ENCODE measurements at regions not wholly inside any gene's neighbourhood (a gene's known extent, or its start where the extent isn't known, plus 50 kb on each side); places are given as distances from the start of the nearest gene placed in this dataset.
"Not testable (repeated sequence)": the region's sequence is repeated elsewhere in the genome, so short reads cannot be mapped to it uniquely, and the experiment has no call there.

DNA sequence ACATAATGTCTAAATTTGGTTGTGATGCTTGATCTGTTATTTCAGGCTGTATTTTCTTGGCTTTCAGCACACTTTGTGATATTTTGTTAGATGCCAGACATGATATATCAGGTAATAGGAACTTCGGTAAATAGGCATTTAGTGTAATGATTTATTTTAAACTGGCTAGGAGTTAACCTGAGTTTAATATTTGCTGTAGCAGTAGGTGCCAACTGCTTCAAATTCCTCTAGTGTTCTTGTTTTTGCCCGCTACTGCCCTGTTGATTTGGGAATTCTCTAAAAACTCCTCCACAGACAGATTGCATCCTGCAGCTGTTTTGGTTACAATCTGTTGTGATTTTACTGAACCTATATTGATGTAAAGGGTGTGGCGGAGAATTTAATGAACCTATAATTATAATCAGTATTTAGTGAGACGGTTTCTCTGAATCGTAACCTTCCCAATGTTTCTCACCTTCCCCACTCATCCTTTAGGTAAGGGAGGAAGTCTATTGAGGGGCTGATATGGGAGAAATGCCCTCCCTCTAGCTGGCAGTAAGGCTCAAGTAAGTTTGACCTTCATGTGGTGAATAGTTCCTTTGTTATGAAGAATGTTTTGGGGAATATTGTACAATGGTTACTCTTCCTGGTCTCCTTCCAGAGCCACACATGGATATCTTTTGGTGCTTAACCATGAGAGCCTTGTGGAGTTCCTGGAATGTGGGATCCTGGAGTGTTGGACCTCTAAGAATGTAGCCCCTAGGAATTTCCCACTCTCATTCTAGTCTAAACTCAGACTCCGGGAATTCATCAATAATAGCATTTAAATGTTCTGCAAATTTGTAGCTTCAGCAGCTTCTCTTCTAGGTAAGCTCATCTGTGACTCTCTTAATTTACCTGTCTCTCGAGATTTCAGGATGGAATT, 634.1 kb downstream of the FSCB start:
- DNase-seq (ENCODE audit: low read depth, low spot score), result peak; percentile 85

DNA sequence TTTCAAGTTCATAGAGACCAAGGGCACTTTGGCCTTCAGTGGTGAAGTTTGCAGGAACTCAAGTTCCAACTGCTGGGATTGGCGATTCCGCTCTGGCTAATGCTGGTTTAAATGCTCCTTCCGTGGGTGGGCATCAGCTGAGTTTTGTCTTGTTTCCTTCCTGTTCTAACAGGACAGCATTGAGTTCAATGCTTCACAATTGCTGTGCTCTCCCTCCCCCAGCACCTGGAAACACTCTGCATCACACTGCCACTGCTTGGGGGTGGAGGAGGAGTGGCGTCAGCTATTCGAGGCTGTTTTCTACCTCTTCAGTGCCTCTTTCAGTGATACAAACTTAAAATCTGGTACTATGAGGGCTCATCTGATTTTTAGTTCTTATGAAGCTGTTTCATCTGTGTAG, 634.9 kb downstream of the FSCB start:
- DNase-seq (ENCODE audit: low read depth, low spot score), result peak; percentile 78

DNA sequence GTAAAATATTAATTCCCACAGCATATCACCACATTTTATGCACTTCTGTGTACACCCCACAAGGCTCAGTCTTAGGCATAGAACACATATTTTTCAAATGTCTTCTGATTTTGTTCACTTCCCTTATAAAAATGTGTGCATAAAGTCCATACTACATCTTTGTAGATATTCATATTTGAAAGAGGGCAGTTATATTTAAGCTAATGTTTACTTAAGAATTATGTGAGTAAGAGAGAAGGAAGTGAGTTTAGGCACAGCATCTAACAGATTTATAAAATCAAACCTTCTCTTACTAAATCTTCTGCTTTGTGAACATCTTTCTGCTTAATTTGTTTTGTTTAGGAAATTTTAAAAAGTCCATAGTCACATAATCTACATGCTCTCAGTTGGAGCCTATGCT, 648.1 kb downstream of the FSCB start:
- DNase-seq (ENCODE audit: low read depth, low spot score), result no peak

DNA sequence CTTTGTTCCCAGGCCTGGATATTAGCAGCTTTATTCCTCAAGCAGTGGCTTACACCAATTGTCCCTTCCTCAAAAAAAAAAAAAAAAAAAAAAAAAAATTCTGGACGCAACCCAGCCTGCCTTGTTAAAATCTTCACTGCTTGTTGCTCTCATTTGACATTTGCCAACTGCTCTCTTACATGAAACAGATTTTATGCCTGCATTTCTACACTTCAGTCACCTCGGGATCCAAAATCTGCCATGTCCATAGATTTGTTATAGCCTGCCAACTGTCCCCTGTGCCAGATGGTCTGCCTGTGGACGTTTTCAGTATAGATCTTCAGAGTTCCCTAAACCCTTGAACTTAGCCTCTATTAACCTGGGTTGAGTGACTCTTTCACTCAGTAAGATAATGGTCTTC, 651.5 kb downstream of the FSCB start:
- no peak for DNase-seq (ENCODE audit: low read depth, low spot score)

DNA sequence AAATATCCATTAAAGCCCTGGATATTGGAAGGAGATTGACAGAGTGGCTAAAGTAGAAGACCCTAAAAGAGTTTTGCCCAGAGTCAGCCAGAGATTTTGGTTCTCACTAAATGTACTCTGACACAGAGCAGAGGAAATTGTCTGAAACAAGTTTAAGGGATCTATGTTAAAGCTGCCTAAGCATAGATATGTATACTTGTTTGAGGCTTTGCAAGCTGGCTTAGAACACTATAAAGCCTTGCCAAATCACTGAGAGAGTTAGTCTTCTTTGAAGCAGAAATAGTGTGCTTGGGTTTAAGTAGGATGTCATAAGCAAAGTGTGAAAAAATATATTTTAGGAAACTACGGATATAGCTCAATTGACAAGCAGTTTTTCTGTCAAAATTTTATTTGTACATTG, 653.5 kb downstream of the FSCB start:
- no peak for DNase-seq (ENCODE audit: low read depth, low spot score)

DNA sequence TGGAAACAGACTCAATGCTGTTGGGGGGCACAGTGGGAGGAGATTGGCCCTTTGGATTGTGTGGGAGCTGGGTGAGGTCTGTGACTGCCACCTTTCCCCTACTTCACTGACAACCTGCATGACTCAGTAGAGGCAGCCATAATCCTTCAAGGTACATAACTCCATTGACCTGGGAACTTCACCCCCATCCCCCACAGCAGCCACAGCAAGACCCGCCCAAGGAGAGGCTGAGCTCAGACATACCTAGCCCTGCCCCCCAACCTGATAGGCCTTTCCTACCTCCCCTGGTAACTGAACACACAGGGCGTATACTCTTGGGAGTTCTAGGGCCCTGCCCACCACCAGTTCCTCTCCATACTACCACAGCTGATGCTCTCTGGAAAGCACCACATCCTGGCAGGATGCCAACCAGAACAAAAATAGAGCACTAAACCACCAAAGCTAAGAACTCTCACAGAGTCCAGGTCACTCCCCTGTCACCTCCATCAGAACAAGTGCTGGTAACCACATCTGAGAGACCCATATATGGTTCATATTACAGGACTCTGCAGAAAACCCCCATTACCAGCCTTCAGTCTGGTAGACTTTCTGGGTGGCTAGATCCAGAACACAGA, 703.9 kb downstream of the FSCB start:
- DNase-seq (ENCODE audit: low read depth, low spot score), result no peak

DNA sequence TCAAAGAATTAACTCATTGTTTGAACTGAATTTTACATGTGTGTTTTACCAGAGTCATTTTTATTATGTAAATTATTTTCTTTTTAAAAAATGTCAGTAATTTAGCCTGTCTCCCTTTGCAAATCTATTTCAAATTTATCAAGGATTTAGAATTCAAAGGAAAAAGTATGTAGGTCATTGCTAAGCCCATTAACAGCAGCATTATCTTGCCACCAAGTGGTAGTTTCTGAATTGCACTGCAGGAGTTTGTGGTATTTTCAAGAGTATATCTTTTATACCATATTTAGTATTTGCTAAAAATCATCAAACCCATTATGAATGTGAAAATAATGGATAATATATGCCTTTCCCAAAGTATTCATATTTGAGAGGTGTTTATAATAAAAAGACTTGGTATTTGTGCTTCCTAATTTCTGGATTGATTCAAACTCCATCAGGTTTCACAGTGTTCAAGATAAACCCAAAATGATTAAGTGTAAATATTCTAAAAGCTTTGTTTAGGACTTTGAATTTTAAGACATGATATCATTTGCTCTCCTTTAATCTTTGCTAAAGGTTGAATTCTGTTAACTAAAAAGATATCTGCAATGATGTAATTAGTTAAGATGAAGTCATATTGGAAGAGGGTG, 711.4 kb downstream of the FSCB start:
- DNase-seq (ENCODE audit: low read depth, low spot score), result no peak

DNA sequence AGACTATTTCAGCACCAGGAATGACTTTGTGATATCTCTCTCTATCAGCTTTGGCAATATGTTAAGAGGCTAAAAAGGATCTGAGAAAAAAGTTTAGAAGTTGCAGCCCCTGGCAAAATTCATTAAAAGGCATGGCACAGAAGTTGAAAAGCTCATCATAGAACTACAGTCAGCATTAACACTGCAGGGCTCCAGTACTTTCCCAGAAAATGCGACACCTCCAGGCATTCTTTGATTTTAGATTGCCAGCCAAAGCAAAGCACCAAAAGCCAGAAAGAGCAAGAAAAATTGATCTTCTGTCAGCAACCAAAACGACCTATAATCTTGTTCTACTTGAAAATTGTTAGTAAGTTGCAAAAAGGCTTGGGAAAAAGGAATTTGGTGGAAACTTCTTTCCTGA, 713.5 kb downstream of the FSCB start:
- DNase-seq (ENCODE audit: low read depth, low spot score), result no peak

DNA sequence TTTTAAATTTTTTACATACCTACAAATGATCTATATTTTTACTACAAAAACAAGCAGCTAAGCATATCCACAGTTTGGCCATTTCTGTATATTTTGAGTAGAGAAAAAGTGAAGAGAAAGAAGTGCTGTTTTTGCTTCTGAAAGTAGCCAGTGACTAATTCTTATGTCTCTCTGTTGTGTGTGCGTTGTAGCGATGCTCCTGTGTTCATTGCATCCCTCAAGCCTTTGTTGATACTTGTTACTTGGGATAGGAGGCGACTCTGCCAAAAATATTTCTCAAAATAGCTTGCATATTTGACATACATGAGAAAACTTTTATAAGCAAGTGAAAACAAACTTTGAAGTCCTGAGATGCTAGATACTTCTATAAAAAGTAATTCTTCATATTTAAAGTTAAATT, 714.1 kb downstream of the FSCB start:
- no peak for DNase-seq (ENCODE audit: low read depth, low spot score)

DNA sequence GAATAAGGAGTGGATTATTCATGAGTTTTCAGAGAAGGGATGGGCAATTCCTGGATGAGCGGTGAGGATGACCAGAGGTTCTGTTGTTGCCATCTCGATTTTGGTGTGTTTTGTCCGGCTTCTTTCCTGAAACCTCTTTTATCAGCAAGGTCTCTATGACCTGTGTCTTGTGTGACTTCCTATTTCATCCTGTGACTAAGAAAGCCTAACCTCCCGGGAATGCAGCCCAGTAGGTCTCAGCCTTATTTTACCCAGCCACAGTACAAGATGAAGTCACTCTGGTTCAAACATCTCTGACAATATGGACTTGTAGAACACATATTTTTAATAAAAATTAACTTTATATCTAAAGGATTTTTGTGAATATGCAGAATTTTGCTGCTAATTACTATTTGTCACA, 716.4 kb downstream of the FSCB start:
- no peak for DNase-seq (ENCODE audit: low read depth, low spot score)

DNA sequence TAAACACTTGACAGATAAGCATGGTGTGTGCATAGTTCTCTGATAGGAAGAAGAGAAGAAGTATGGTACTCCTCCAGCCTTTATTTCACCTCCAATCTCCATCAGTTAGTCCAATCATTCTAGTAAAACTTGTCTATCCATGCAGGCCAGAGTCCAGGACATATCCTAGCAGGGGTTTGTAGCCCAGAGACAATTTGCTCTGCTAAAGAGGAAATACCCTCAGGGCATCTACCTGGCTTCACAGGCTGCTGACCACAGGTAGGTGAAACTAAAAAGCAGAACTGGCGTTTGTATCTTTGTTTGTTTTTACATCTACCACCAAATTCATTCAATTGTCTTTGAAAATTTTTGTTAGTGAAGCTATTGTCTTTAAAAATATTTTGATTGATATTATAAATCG, 717.6 kb downstream of the FSCB start:
- DNase-seq (ENCODE audit: low read depth, low spot score), result no peak

DNA sequence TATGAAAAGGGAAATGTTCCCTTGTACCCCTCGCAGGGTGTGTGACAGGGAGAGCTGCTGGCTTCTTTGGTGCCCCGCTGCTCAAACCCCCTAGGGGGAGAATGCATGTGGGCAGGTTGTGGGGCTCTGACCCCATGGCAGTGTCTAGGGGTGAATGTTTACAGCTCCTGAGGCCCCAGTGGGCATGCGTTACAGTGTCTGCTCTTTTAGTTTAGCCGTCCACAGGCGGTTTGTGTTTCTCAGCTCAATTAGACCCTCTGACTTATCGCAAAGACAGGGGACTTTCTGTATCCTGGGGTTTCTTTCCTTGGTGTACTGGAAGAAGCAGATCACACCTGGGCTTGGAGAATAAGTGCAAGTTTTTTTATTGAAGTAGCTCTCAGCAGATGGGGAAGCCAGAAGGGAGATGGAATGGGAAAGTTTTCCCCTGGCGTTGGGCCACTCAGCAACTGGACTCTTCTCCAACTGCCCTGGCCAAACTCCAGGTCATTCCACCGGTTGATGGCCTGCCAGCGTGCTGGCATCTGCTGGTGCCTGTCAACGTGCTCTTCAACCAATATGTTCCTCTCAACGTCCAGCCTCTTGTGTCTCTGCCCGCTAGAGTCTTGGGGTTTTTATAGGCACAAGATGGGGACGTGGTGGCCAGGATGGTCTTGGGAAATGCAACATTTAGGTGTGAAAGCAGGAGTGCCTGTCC, 720.9 kb downstream of the FSCB start:
- no peak for DNase-seq (ENCODE audit: low read depth, low spot score)

DNA sequence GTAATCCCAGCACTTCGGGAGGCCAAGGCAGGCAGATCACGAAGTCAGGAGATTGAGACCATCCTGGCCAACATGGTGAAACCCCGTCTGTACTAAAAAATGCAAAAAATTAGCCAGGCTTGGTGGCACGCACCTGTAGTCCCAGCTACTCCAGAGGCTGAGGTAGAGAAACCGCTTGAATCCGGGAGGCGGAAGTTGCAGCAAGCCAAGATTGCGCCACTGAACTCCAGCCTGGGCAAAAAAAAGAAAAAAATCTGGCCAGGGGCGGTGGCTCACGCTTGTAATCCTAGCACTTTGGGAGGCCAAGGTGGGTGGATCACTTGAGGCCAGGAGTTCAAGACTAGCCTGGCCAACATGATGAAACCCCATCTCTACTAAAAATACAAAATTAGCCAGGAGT, 722.7 kb downstream of the FSCB start:
- not testable (repeated sequence) for DNase-seq (ENCODE audit: low read depth, low spot score)

DNA sequence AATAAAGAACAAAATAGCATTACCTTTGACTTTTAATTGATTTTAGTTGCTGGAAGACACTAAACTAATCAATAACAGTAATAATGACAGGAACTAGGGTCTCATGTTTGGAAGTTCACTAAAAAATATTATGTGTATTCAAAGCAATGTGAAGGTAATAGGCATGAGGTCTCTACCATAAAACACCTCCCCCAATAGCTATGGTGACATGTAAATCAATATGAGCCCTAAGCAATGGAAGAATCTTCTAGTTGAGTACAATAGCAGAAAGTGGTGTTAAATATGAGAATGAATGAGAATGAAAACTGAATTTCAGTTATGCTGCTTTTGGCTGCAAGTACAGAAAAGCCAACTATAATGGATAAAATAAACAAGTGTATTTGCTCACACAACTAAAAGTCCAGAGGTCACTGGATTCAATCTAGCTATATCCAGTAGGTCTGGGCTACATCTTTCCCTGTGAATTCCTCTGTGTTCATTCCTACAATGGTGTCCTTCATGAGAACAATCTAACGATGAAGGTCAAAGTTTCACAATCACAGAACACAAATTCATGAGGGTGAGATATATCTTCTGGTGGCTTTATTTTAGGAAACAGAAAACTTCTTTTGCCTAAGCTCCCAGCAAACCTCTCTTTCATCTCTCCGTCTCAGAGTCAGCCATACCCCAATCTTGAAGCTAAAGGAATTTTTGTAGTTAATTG, 728.0 kb downstream of the FSCB start:
- DNase-seq (ENCODE audit: low read depth, low spot score), result no peak

DNA sequence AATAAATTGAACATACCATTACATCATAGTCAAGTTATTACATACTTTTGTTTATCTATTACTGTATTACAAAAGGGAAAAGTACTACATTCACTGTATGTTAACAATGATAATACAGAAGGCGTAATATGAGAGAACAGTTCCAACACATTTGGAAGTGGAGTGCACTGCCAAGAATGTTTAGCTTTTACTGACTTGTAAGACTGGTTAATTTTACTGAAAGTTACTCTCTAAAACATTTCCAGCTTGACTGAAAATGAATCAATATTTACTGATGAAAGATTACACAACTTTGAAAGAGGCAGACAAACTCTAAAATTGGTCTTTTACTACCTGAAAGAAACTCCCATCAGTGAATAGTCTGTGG, 728.5 kb downstream of the FSCB start:
- no peak for DNase-seq (ENCODE audit: low read depth, low spot score)

DNA sequence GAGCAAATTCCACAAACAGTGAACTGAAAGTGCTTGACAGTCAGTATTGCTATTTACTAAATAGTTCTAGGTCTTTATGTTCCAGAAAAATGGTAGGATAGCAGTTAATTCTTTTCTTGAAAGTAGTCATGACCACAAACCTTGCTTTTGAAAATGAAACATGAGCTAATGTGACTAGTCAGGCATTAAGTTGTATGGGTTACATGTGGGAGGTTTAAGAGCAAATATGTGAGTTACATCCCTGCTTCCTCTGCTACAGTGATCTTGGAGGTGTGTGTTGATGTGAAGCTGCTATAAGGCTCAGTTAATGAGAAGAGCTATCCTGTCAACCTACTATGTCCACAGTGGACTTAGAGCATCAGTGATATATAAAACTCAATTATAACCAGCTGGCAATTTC, 741.6 kb downstream of the FSCB start:
- DNase-seq (ENCODE audit: low read depth, low spot score), result no peak

DNA sequence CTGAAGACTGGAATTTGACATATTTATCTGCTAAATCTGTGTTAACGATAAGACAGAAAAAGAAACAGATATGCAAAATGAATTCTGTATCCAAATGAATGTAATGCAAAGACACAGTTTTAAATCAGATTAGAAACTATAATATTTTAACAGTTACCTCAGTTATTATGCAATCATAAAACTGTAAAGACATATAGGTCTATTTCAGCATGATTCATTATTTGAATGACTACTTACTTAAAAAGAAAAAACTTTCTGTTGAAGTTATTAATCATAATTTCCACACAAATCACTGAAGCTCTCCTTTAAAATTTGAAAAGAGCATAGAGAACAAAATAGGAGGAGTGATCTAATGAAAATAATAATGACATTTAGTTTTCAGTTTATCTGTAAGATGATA, 742.6 kb downstream of the FSCB start:
- no peak for DNase-seq (ENCODE audit: low read depth, low spot score)

DNA sequence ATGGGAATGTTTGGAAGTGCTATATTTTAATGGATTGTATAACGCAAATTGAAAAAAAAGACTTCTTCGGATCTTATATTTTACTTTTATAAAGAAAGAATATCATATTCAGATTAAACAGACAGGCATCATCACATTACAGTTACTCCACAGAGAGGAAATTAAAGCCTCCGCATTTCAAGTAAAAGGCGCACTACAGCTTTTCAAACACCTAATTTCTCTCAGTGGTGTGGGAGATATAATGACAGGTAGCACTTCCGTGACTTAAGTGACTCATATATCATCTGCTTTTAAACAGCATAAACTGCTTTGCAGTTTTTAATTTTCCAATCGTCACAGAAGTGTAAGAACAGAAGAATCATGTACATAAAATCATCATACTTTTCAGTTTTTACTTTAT, 751.4 kb downstream of the FSCB start:
- DNase-seq (ENCODE audit: low read depth, low spot score), result no peak

DNA sequence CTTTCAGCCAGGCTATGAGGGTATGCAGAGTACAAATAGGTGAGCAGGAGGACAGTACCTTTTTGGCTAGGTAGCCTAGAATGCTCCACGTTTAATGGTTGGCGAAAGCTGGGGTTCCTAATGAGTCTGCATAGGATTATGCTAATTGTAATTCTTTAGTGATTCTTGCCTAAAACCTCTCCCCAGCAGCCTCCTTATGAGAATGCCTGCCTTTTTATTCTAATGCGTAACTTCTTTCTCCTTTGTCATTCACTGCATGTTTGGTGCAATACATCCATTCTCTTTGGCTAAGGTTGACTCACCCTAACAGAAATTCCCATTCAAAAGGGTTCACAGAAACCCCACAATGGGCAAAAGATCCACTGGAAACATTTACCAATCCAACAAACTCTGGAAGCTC, 752.2 kb downstream of the FSCB start:
- DNase-seq (ENCODE audit: low read depth, low spot score), result peak; percentile 71

DNA sequence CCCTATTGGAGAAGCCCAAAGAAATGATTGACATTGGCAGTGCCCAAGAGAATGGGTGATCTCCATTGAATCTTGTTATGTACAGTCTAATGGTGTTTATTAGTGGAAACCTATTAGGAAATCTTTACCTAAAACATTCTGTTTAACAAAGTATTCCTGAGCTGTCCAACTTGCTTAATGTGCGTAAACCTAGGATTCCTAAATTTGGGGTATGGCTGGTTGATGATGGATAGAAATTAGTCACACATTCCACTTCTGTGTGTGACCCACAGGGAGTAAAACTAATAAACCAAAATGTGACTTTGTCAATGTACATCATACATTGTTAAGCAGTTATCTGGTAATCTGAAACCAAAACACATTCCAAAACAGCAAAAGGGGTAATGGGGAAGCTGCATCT, 761.3 kb downstream of the FSCB start:
- no peak for DNase-seq (ENCODE audit: low read depth, low spot score)

DNA sequence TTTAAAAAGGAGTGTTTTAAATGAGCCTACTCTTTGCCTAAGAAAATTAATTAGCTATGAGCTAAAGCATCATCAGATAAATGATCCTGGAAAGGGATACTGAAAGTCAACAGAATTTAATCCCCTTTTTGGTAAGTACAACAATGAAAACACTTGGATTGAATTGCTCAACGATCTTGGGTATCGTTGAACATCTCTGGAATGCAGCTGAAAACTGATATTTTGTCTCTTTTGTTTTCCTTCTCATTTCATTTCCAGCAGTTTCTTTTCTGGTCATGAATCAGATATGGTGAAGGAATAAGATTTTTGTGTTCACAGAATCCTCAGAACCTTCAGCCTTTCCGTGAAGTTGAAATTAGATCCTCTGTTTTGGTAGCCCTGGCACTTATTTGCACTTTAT, 771.2 kb downstream of the FSCB start:
- no peak for DNase-seq (ENCODE audit: low read depth, low spot score)

DNA sequence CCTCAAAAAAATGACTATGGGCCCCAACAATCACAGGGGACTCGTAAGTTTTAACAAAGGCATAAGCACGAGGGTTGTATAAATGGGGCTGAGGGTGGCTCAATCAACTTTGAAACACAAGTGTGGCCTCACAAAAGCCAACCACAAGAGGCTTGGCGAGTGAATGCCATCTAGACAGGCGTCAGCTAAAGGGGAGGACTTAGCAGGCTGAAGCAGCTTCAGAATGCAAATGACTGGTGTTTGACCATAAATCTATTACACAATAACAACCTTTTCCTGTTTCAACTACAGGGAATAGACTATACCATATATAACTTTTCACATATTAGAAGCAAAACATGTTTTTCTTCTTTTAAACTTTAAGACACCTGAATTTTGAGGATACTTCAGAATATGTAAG, 777.9 kb downstream of the FSCB start:
- DNase-seq (ENCODE audit: low read depth, low spot score), result no peak
